OCI-LY7 (cell line): ENCODE measurements at regions not wholly inside any gene's neighbourhood (a gene's known extent, or its start where the extent isn't known, plus 50 kb on each side); places are given as distances from the start of the nearest gene placed in this dataset.
"Not testable (repeated sequence)": the region's sequence is repeated elsewhere in the genome, so short reads cannot be mapped to it uniquely, and the experiment has no call there.

Experiments used
- BruUV-seq: library from RNA; stranded (reverse); fragments of 400-500 nt; replicated peaks from 2 replicates; lab custom pipeline; 2021; lab: Mats Ljungman, UMichigan
- CTCF ChIA-PET: fragments of 300-600 bp; sonication (Branson Sonifier 250); formaldehyde crosslinking; loops from one replicate; lab custom pipeline; 2022; ENCODE audit warnings: antibody characterized with exemption; ENCODE audit not compliant: unreplicated experiment; lab: Charles Lee
- POLR2A ChIA-PET: fragments of 300-600 bp; sonication (Branson Sonifier 250); formaldehyde crosslinking; loops from one replicate; lab custom pipeline; 2022; ENCODE audit warnings: antibody characterized with exemption; lab: Charles Lee
- DNase-seq: peaks from one replicate; pipeline ENCODE4 v3.0.0-alpha.2; 2015; ENCODE audit warnings: low spot score
- H2AFZ ChIP-seq: fragments of 200-600 bp; sonication (generic), shearing (Covaris generic); 2 replicates; pipeline ENCODE4 v1.6.1; 2014; ENCODE audit warnings: mild to moderate bottlenecking, antibody characterized with exemption, low read length, moderate library complexity
- H3K27ac ChIP-seq: fragments of 200-600 bp; sonication (generic); 2 replicates; pipeline ENCODE4 v1.5.1; 2014; ENCODE audit warnings: mixed run types, low read depth, mild to moderate bottlenecking, moderate library complexity, low read length, inconsistent platforms; ENCODE audit not compliant: poor library complexity, severe bottlenecking
- H3K36me3 ChIP-seq: fragments of 200-600 bp; sonication (generic); 2 replicates; pipeline ENCODE4 v1.6.1; 2014; ENCODE audit warnings: mild to moderate bottlenecking, antibody characterized with exemption, low read length, moderate library complexity, mixed read lengths; ENCODE audit not compliant: insufficient read depth
- H3K4me1 ChIP-seq: fragments of 200-600 bp; sonication (generic); 2 replicates; pipeline ENCODE4 v1.5.1; 2014; ENCODE audit warnings: mild to moderate bottlenecking, low read length; ENCODE audit not compliant: insufficient read depth, poor library complexity, severe bottlenecking
- H3K4me2 ChIP-seq: fragments of 200-600 bp; sonication (generic); 2 replicates; pipeline ENCODE4 v1.6.1; 2014; ENCODE audit warnings: mild to moderate bottlenecking, low read length
- H3K4me3 ChIP-seq: fragments of 200-600 bp; sonication (generic); 2 replicates; pipeline ENCODE4 v1.5.1; 2014; ENCODE audit warnings: mild to moderate bottlenecking, low read depth, low read length; ENCODE audit not compliant: poor library complexity, severe bottlenecking
- H3K79me2 ChIP-seq: fragments of 200-600 bp; sonication (generic); 2 replicates; pipeline ENCODE4 v1.6.1; 2016; ENCODE audit warnings: low read depth, mild to moderate bottlenecking, low read length, moderate library complexity, mixed read lengths; ENCODE audit not compliant: insufficient read depth
- H3K9me2 ChIP-seq: fragments of 200-600 bp; sonication (generic); 2 replicates; pipeline ENCODE4 v1.6.1; 2016; ENCODE audit warnings: mild to moderate bottlenecking, low read length, mixed read lengths; ENCODE audit not compliant: insufficient read depth
- H3K9me3 ChIP-seq: fragments of 200-600 bp; sonication (generic); 2 replicates; pipeline ENCODE4 v1.6.1; 2014; ENCODE audit warnings: mild to moderate bottlenecking, mixed run types, low read length, mixed read lengths
- H4K20me1 ChIP-seq: fragments of 200-600 bp; sonication (generic); 2 replicates; pipeline ENCODE4 v1.6.1; 2014; ENCODE audit warnings: mild to moderate bottlenecking, antibody characterized with exemption, low read length, moderate library complexity, mixed read lengths; ENCODE audit not compliant: insufficient read depth
- CTCF ChIP-seq: fragments of 200-600 bp; sonication (generic); conservative IDR thresholded peaks from 2 replicates; pipeline ENCODE4 v1.5.1; 2014; ENCODE audit warnings: mild to moderate bottlenecking, antibody characterized with exemption, low read length, moderate library complexity, mixed read lengths
- EZH2phosphoT487 ChIP-seq: fragments of 200-600 bp; sonication (generic); IDR thresholded peaks from 2 replicates; pipeline ENCODE4 v1.6.1; 2018; ENCODE audit warnings: low read depth, borderline replicate concordance, mild to moderate bottlenecking, mixed run types, antibody characterized with exemption, low read length, moderate library complexity, mixed read lengths
- intact Hi-C: fragments of 100-400 bp; cut with micrococcal nuclease; formaldehyde crosslinking; loops from one replicate; pipeline ENCODE4 v1.10.0; 2022; ENCODE audit not compliant: unreplicated experiment

- no peak overlapping the region for H3K4me3 ChIP-seq
- H3K27ac ChIP-seq: no peak overlapping the region
- H3K9me3 ChIP-seq: no peaks in the 10 kb centered on the region
- TF ChIP-seq EZH2phosphoT487: no peak
- TF ChIP-seq CTCF: no peak
- no peaks in the 10 kb centered on the region for H3K4me1 ChIP-seq
- H3K79me2 ChIP-seq: no peaks in the 10 kb centered on the region
- ChIA-PET CTCF (no interaction called here), POLR2A (no interaction called here)
- DNase-seq: no peak
- no peak overlapping the region for H2AFZ ChIP-seq
- H3K4me2 ChIP-seq: no peak overlapping the region
- no peaks in the 10 kb centered on the region for H4K20me1 ChIP-seq
- H3K9me2 ChIP-seq: no peaks in the 10 kb centered on the region
- intact Hi-C loops: no loop called here
- no TSS peak for BruUV-seq
- no peaks in the 10 kb centered on the region for H3K36me3 ChIP-seq
Observed at GRCh38 chr9:78989031-78989658, 582.6 kb upstream of the TLE4 start.

- Histone ChIP-seq H3K79me2 (no peaks in the 10 kb centered on the region), H3K9me3 (no peaks in the 10 kb centered on the region), H3K4me1 (no peaks in the 10 kb centered on the region), H3K9me2 (no peaks in the 10 kb centered on the region), H3K4me3 (no peak overlapping the region), H3K27ac (no peak overlapping the region), H4K20me1 (no peaks in the 10 kb centered on the region), H3K36me3 (no peaks in the 10 kb centered on the region), H3K4me2 (no peak overlapping the region), H2AFZ (no peak overlapping the region)
- intact Hi-C loops: no loop called here
- TF ChIP-seq CTCF: no peak
- TF ChIP-seq EZH2phosphoT487: no peak
- no peak for DNase-seq
- ChIA-PET CTCF (no interaction called here), POLR2A (no interaction called here)
- no TSS peak for BruUV-seq
Observed at GRCh38 chr9:78994471-78994870, 577.3 kb upstream of the TLE4 start.

DNA sequence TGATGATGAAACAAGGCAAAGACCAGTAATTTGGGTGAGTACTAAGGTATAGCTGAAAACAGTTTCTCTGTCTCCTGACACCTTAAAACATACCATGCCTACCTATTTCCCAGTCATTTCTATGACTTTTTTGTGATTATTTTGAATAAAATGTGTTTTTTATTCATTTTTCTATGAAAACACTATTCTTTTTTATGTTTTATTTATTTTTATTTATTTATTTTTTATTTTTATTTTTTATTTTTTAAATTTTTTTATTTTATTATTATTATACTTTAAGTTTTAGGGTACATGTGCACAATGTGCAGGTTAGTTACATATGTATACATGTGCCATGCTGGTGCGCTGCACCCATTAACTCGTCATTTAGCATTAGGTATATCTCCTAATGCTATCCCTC is 576.8 kb upstream of the TLE4 start:
- H3K9me2 ChIP-seq, DNase-seq, H3K4me1 ChIP-seq, H4K20me1 ChIP-seq, H3K27ac ChIP-seq, BruUV-seq, H3K9me3 ChIP-seq, H2AFZ ChIP-seq, CTCF ChIA-PET, H3K4me2 ChIP-seq, H3K36me3 ChIP-seq, H3K79me2 ChIP-seq, POLR2A ChIA-PET, intact Hi-C loops, H3K4me3 ChIP-seq: not testable (repeated sequence)
